Hippocampal formation (tissue), 2 donors: ENCODE measurements at regions not wholly inside any gene's neighbourhood (a gene's known extent, or its start where the extent isn't known, plus 50 kb on each side); places are given as distances from the start of the nearest gene placed in this dataset.
"Not testable (repeated sequence)": the region's sequence is repeated elsewhere in the genome, so short reads cannot be mapped to it uniquely, and the experiment has no call there.

Experiments used
- DNase-seq, 2 donors: peaks; one replicate each; lab custom pipeline; 2025; lab: John Stamatoyannopoulos, UW

GRCh38 chr6:145158636-145159035 is 576.7 kb downstream of the EPM2A start:
- DNase-seq, result not testable (repeated sequence)

GRCh38 chr6:145159921-145160320 is 575.4 kb downstream of the EPM2A start:
- no peak for DNase-seq

GRCh38 chr6:145161501-145161900 is 573.8 kb downstream of the EPM2A start:
- DNase-seq, result no peak

GRCh38 chr6:145169726-145170224 is 565.5 kb downstream of the EPM2A start:
- DNase-seq, result no peak

GRCh38 chr6:145175470-145175869 is 559.9 kb downstream of the EPM2A start:
- no peak for DNase-seq

- DNase-seq, result no peak
Measured at GRCh38 chr6:145178391-145178790, 556.9 kb downstream of the EPM2A start.

- DNase-seq, result no peak
Measured at GRCh38 chr6:145187491-145188206, 547.7 kb downstream of the EPM2A start.

- no peak for DNase-seq
Measured at GRCh38 chr6:145189836-145190235, 545.5 kb downstream of the EPM2A start.

GRCh38 chr6:145194389-145194788 is 540.9 kb downstream of the EPM2A start:
- DNase-seq, result no peak

GRCh38 chr6:145199961-145200360 is 535.4 kb downstream of the EPM2A start:
- no peak for DNase-seq

- DNase-seq, result no peak
Measured at GRCh38 chr6:145204301-145204700, 531.0 kb downstream of the EPM2A start.

- no peak for DNase-seq
Measured at GRCh38 chr6:145206247-145206907, 528.9 kb downstream of the EPM2A start.

- no peak for DNase-seq
Measured at GRCh38 chr6:145208474-145208873, 526.8 kb downstream of the EPM2A start.

- no peak for DNase-seq
Measured at GRCh38 chr6:145209272-145209671, 526.0 kb downstream of the EPM2A start.

GRCh38 chr6:145212813-145213212 is 522.5 kb downstream of the EPM2A start:
- no peak for DNase-seq

- no peak for DNase-seq
Measured at GRCh38 chr6:145213614-145214013, 521.7 kb downstream of the EPM2A start.

- no peak for DNase-seq
Measured at GRCh38 chr6:145214570-145214969, 520.8 kb downstream of the EPM2A start.

- DNase-seq, result no peak
Measured at GRCh38 chr6:145224450-145224849, 510.9 kb downstream of the EPM2A start.

- DNase-seq, result no peak
Measured at GRCh38 chr6:145225500-145225899, 509.8 kb downstream of the EPM2A start.

GRCh38 chr6:145227593-145227992 is 507.7 kb downstream of the EPM2A start:
- DNase-seq, result no peak

- DNase-seq, result no peak
Measured at GRCh38 chr6:145228962-145229582, 506.2 kb downstream of the EPM2A start.

- no peak for DNase-seq
Measured at GRCh38 chr6:145233955-145234354, 501.4 kb downstream of the EPM2A start.

- no peak for DNase-seq
Measured at GRCh38 chr6:145235207-145235606, 500.1 kb downstream of the EPM2A start.
